ENCODE measurements at regions not wholly inside any gene's neighbourhood (a gene's known extent, or its start where the extent isn't known, plus 50 kb on each side); places are given as distances from the start of the nearest gene placed in this dataset.

GRCh38 chr5:35309365-35310130 is 79.3 kb upstream of the PRLR start:
- Histone ChIP-seq H3K27me3 (ENCODE audit: control insufficient read depth, insufficient read depth, low read length) (no peaks in the 10 kb centered on the region), H3K9ac (ENCODE audit: low read length in 3 of 3) (no peak overlapping the region), H3K36me3 (ENCODE audit: control insufficient read depth in 2 of 3, insufficient read depth in 3 of 3, low read length in 3 of 3) (no peaks in the 10 kb centered on the region), H3K4me3 (ENCODE audit: low read length in 3 of 3) (no peak overlapping the region), H3K9me3 (ENCODE audit: control insufficient read depth in 2 of 3, insufficient read depth in 1 of 3, low read length in 3 of 3) (no peaks in the 10 kb centered on the region), H3K4me1 (ENCODE audit: control insufficient read depth in 2 of 3, insufficient read depth in 2 of 3, low read depth in 1 of 3, low read length in 3 of 3) (no peaks in the 10 kb centered on the region), H3K27ac (ENCODE audit: low read depth in 2 of 2, low read length in 2 of 2) (no peak overlapping the region)
- TF ChIP-seq, protein P1, sequence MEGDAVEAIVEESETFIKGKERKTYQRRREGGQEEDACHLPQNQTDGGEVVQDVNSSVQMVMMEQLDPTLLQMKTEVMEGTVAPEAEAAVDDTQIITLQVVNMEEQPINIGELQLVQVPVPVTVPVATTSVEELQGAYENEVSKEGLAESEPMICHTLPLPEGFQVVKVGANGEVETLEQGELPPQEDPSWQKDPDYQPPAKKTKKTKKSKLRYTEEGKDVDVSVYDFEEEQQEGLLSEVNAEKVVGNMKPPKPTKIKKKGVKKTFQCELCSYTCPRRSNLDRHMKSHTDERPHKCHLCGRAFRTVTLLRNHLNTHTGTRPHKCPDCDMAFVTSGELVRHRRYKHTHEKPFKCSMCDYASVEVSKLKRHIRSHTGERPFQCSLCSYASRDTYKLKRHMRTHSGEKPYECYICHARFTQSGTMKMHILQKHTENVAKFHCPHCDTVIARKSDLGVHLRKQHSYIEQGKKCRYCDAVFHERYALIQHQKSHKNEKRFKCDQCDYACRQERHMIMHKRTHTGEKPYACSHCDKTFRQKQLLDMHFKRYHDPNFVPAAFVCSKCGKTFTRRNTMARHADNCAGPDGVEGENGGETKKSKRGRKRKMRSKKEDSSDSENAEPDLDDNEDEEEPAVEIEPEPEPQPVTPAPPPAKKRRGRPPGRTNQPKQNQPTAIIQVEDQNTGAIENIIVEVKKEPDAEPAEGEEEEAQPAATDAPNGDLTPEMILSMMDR (IDR thresholded peaks at IDR 0.05; ENCODE audit: borderline replicate concordance, extremely low read depth, insufficient read depth), result no peak
- no peak for DNase-seq
- intact Hi-C loops (cut with DNase I), result no loop called here
- FAIRE-seq, result no peak

DNA sequence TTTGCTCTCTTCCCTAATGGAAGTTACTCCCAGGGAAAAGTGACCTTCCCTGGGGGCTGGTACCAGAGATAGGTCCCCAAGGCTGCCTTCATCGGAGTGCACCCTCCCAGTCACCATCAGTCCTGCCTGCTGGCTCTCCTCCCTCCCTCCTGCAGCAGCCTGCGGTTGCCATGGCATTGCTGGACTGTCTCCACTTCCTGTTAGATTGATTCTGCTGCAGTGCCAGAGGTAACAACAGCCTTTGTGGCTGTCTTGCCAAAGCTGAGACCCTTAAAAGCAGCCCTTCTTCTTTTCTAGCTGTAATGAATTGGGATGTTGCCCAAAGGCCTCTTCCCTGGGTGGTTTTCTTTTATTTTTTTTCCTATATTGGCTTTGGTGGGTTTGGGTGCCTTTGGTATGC is 78.1 kb upstream of the PRLR start:
- DNase-seq (no peak), FAIRE-seq (no peak)
- H3K27me3 ChIP-seq (ENCODE audit: control insufficient read depth, insufficient read depth, low read length), result no peaks in the 10 kb centered on the region

GRCh38 chr5:35306716-35307365 is 76.6 kb upstream of the PRLR start:
- DNase-seq (no peak), FAIRE-seq (no peak)
- H3K27me3 ChIP-seq (ENCODE audit: control insufficient read depth, insufficient read depth, low read length), result no peaks in the 10 kb centered on the region
- TF ChIP-seq, protein P1 (IDR thresholded peaks at IDR 0.05; ENCODE audit: borderline replicate concordance, extremely low read depth, insufficient read depth), result no peak
- no peaks in the 10 kb centered on the region for H3K36me3 ChIP-seq (ENCODE audit: control insufficient read depth in 2 of 3, insufficient read depth in 3 of 3, low read length in 3 of 3)
- no peak overlapping the region for H3K4me3 ChIP-seq (ENCODE audit: low read length in 3 of 3)
- no peaks in the 10 kb centered on the region for H3K9me3 ChIP-seq (ENCODE audit: control insufficient read depth in 2 of 3, insufficient read depth in 1 of 3, low read length in 3 of 3)
- intact Hi-C loops (cut with DNase I), result no loop called here
- no peak overlapping the region for H3K9ac ChIP-seq (ENCODE audit: low read length in 3 of 3)
- no peaks in the 10 kb centered on the region for H3K4me1 ChIP-seq (ENCODE audit: control insufficient read depth in 2 of 3, insufficient read depth in 2 of 3, low read depth in 1 of 3, low read length in 3 of 3)
- no peak overlapping the region for H3K27ac ChIP-seq (ENCODE audit: low read depth in 2 of 2, low read length in 2 of 2)

More for the DNA sequence above, 78.1 kb upstream of the PRLR start:
- H3K9ac ChIP-seq (ENCODE audit: low read length in 3 of 3), result no peak overlapping the region
- no peak overlapping the region for H3K4me3 ChIP-seq (ENCODE audit: low read length in 3 of 3)
- no peaks in the 10 kb centered on the region for H3K9me3 ChIP-seq (ENCODE audit: control insufficient read depth in 2 of 3, insufficient read depth in 1 of 3, low read length in 3 of 3)
- H3K4me1 ChIP-seq (ENCODE audit: control insufficient read depth in 2 of 3, insufficient read depth in 2 of 3, low read depth in 1 of 3, low read length in 3 of 3), result no peaks in the 10 kb centered on the region
- intact Hi-C loops (cut with DNase I), result no loop called here
- H3K27ac ChIP-seq (ENCODE audit: low read depth in 2 of 2, low read length in 2 of 2), result no peak overlapping the region
- TF ChIP-seq, protein P1 (IDR thresholded peaks at IDR 0.05; ENCODE audit: borderline replicate concordance, extremely low read depth, insufficient read depth), result no peak
- H3K36me3 ChIP-seq (ENCODE audit: control insufficient read depth in 2 of 3, insufficient read depth in 3 of 3, low read length in 3 of 3), result no peaks in the 10 kb centered on the region
